ENCODE measurements at regions not wholly inside any gene's neighbourhood (a gene's known extent, or its start where the extent isn't known, plus 50 kb on each side); places are given as distances from the start of the nearest gene placed in this dataset.

- no peak for DNase-seq (ENCODE audit: low read depth in 3 of 3, low spot score in 1 of 3)
Observed at GRCh38 chr1:234661317-234661928, 51.4 kb upstream of the IRF2BP2 start.

- no peak for DNase-seq (ENCODE audit: low read depth in 3 of 3, low spot score in 1 of 3)
Observed at GRCh38 chr1:234660536-234661316, 50.7 kb upstream of the IRF2BP2 start.
